ENCODE measurements at regions not wholly inside any gene's neighbourhood (a gene's known extent, or its start where the extent isn't known, plus 50 kb on each side); places are given as distances from the start of the nearest gene placed in this dataset.

GRCh38 chr12:118783703-118784102 lies 197.6 kb upstream of the SRRM4 start:
- intact Hi-C loops (cut with micrococcal nuclease; ENCODE audit: unreplicated experiment): no loop called here
- H3K9me3 ChIP-seq (ENCODE audit: low read length): no peaks in the 10 kb centered on the region
- TF ChIP-seq PHB2 (IDR thresholded peaks at IDR 0.05; ENCODE audit: partially characterized antibody) (no peak), ZNF629 (CRISPR knock-in tag; conservative IDR thresholded peaks at IDR 0.05) (no peak), ZNF790 (CRISPR knock-in tag; IDR thresholded peaks at IDR 0.05; ENCODE audit: borderline replicate concordance) (no peak), DZIP1 (CRISPR knock-in tag; IDR thresholded peaks at IDR 0.05) (no peak), ZNF10 (CRISPR knock-in tag; IDR thresholded peaks at IDR 0.05; ENCODE audit: borderline replicate concordance, low read depth) (no peak), KAT2B (IDR thresholded peaks at IDR 0.05; ENCODE audit: borderline replicate concordance, low read depth, low read length) (no peak), KDM4B (CRISPR knock-in tag; IDR thresholded peaks at IDR 0.05) (no peak), ZMAT3 (CRISPR knock-in tag; conservative IDR thresholded peaks at IDR 0.05) (no peak), DRAP1 (CRISPR knock-in tag; IDR thresholded peaks at IDR 0.05) (no peak)
- ChIA-PET CTCF (ENCODE audit: low intra/inter-chr PET ratio, low total read pairs) (no interaction called here), POLR2A (no interaction called here)
- WGBS (ENCODE audit: low lambda C conversion rate): 0% methylated on average over 2 of the region's 2 CpGs
- no peak overlapping the region for H3K9ac ChIP-seq (ENCODE audit: insufficient read depth, low read depth, low read length)
- ATAC-seq: no peak
- no peak for DNase-seq (ENCODE audit: low spot score)
- no peak overlapping the region for H3K4me3 ChIP-seq (replicated peaks in 1 of 3; ENCODE audit: insufficient read depth in 1 of 3, low read depth in 2 of 3, low read length in 3 of 3)
- H3K27me3 ChIP-seq (ENCODE audit: control insufficient read depth in 1 of 2, insufficient read depth in 2 of 2, low read length in 2 of 2): no peaks in the 10 kb centered on the region
- FAIRE-seq: no peak
- BruUV-seq (replicated peaks): no TSS peak
- no peak overlapping the region for H3K27ac ChIP-seq (ENCODE audit: extremely low read length, insufficient read depth, low read length)
- H3K4me1 ChIP-seq (ENCODE audit: insufficient read depth, low read length): peaks cover 39% of the 10 kb centered on the region
- H3K4me2 ChIP-seq (ENCODE audit: low read depth, low read length): no peak overlapping the region
- in situ Hi-C loops (cut with HindIII; ENCODE audit: extremely low pct_ligation_motif_present, low pct_unique_long_range_greater_than_20kb): no loop called here
- H2AFZ ChIP-seq (ENCODE audit: low read length): no peak overlapping the region
- H3K36me3 ChIP-seq (replicated peaks in 1 of 2; ENCODE audit: control insufficient read depth in 1 of 2, insufficient read depth in 2 of 2, low read length in 2 of 2): no peaks in the 10 kb centered on the region
- H3K79me2 ChIP-seq (ENCODE audit: insufficient read depth, low read length): no peaks in the 10 kb centered on the region
- no peaks in the 10 kb centered on the region for H4K20me1 ChIP-seq (ENCODE audit: insufficient read depth, low read length)
